Gastroesophageal sphincter (tissue), 3 donors: ENCODE measurements at regions not wholly inside any gene's neighbourhood (a gene's known extent, or its start where the extent isn't known, plus 50 kb on each side); places are given as distances from the start of the nearest gene placed in this dataset.

Experiments used
- CTCF ChIP-seq, 4 experiments: fragments of 200-600 bp in 2 of 4; fragments of 450-650 bp in 2 of 4; sonication (generic) in 1 of 4; IDR thresholded peaks; one replicate each; pipeline ENCODE4 v1.5.1; 2017 to 2019; ENCODE audit warnings: antibody characterized with exemption in 4 of 4, mild to moderate bottlenecking in 2 of 4, moderate library complexity in 2 of 4
- POLR2A ChIP-seq, 2 donors: fragments of 450-650 bp; IDR thresholded peaks; one replicate each; pipeline ENCODE4 v1.6.1; 2017; ENCODE audit warnings: antibody characterized with exemption in 2 of 2, mild to moderate bottlenecking in 2 of 2, moderate library complexity in 1 of 2

- TF ChIP-seq POLR2A (IDR thresholded peaks at IDR 0.05) (no peak), CTCF (IDR thresholded peaks at IDR 0.05) (no peak)
Observed at GRCh38 chr13:53562419-53562818, 533.8 kb downstream of the OLFM4 start.
